ENCODE measurements at regions not wholly inside any gene's neighbourhood (a gene's known extent, or its start where the extent isn't known, plus 50 kb on each side); places are given as distances from the start of the nearest gene placed in this dataset.

- TF ChIP-seq TFCP2L1 (CRISPR knock-in tag; IDR thresholded peaks at IDR 0.05): no peak
- no peak for TF ChIP-seq ATOH8 (CRISPR knock-in tag; IDR thresholded peaks at IDR 0.05; ENCODE audit: low read depth)
- TF ChIP-seq EHF (CRISPR knock-in tag; IDR thresholded peaks at IDR 0.05): no peak
- TF ChIP-seq CEBPB (IDR thresholded peaks at IDR 0.05): no peak
- no peak for TF ChIP-seq RNF2 (IDR thresholded peaks at IDR 0.05; ENCODE audit: borderline replicate concordance, low read depth)
- TF ChIP-seq PHF8 (IDR thresholded peaks at IDR 0.05; ENCODE audit: borderline replicate concordance, low read depth): no peak
- TF ChIP-seq HES2 (IDR thresholded peaks at IDR 0.05): no peak
- no peak for TF ChIP-seq ZSCAN20 (CRISPR knock-in tag; IDR thresholded peaks at IDR 0.05)
- TF ChIP-seq FOXS1 (CRISPR knock-in tag; IDR thresholded peaks at IDR 0.05): no peak
- TF ChIP-seq HDAC2 (IDR thresholded peaks at IDR 0.05): no peak
- TF ChIP-seq HMGXB4 (CRISPR knock-in tag; IDR thresholded peaks at IDR 0.05; ENCODE audit: borderline replicate concordance): no peak
- TF ChIP-seq REST (IDR thresholded peaks at IDR 0.05): no peak
- CTCF ChIA-PET: no interaction called here
Measured at GRCh38 chr11:81569999-81570398, 1163.7 kb downstream of the FAM181B start.

GRCh38 chr11:81568918-81569317 is 1164.7 kb downstream of the FAM181B start:
- H3K4me2 ChIP-seq: no peak overlapping the region
- POLR2A ChIA-PET: no interaction called here
- H3K27ac ChIP-seq: no peak overlapping the region
- CTCF ChIA-PET: no interaction called here
- FAIRE-seq (no peak), ATAC-seq (no peak), DNase-seq (ENCODE audit: low read depth in 1 of 2, low spot score in 1 of 2) (no peak)
- no peaks in the 10 kb centered on the region; the same call in 1 of the 3 replicates for H3K9me3 ChIP-seq
- no peaks in the 10 kb centered on the region for H3K4me1 ChIP-seq
- H3K4me3 ChIP-seq: no peak overlapping the region
- TF ChIP-seq NR3C1 (IDR thresholded peaks at IDR 0.05): no peak
- TF ChIP-seq CEBPB (IDR thresholded peaks at IDR 0.05): no peak
- no peak for TF ChIP-seq NFE2L2 (conservative IDR thresholded peaks at IDR 0.05; ENCODE audit: low read length)
- TF ChIP-seq HOXA7 (CRISPR knock-in tag; IDR thresholded peaks at IDR 0.05): no peak
- TF ChIP-seq HDAC2 (IDR thresholded peaks at IDR 0.05): no peak
- TF ChIP-seq ZSCAN20 (CRISPR knock-in tag; IDR thresholded peaks at IDR 0.05): no peak
- TF ChIP-seq KDM5A (IDR thresholded peaks at IDR 0.05): no peak
- no peak for TF ChIP-seq ELK1 (IDR thresholded peaks at IDR 0.05; ENCODE audit: low read depth, low read length)
- no peak for TF ChIP-seq CHD4 (IDR thresholded peaks at IDR 0.05; ENCODE audit: borderline replicate concordance)
- TF ChIP-seq KDM1A (IDR thresholded peaks at IDR 0.05; ENCODE audit: low read depth): no peak
- TF ChIP-seq MAFK (IDR thresholded peaks at IDR 0.05; ENCODE audit: partially characterized antibody): no peak
- TF ChIP-seq BHLHE40 (IDR thresholded peaks at IDR 0.05; ENCODE audit: low read depth, low read length): no peak
- TF ChIP-seq MAX (IDR thresholded peaks at IDR 0.05): no peak

More at GRCh38 chr11:81569999-81570398, 1163.7 kb downstream of the FAM181B start:
- ATAC-seq (no peak), DNase-seq (ENCODE audit: low read depth in 1 of 2, low spot score in 1 of 2) (no peak), FAIRE-seq (no peak)
- POLR2A ChIA-PET: no interaction called here
- no peaks in the 10 kb centered on the region for H3K4me1 ChIP-seq
- 6% methylated on average over 1 of the region's 1 CpG for WGBS (ENCODE audit: missing lambda C conversion rate)
- H3K4me3 ChIP-seq: no peak overlapping the region
- H3K27ac ChIP-seq: no peak overlapping the region
- H3K4me2 ChIP-seq: no peak overlapping the region
- H3K9me3 ChIP-seq: no peaks in the 10 kb centered on the region; the same call in 1 of the 3 replicates
